Upper lobe of left lung (tissue), 4 donors: ENCODE measurements at regions not wholly inside any gene's neighbourhood (a gene's known extent, or its start where the extent isn't known, plus 50 kb on each side); places are given as distances from the start of the nearest gene placed in this dataset.

Experiments used
- POLR2A ChIP-seq, 4 donors: fragments of 450-650 bp; IDR thresholded peaks; one replicate each; pipeline ENCODE4 v1.5.1; 2016 to 2017; ENCODE audit warnings: antibody characterized with exemption in 4 of 4, mild to moderate bottlenecking in 2 of 4
- POLR2AphosphoS5 ChIP-seq, 2 donors: sonication (generic); formaldehyde crosslinking; IDR thresholded peaks; one replicate each; pipeline ENCODE4 v1.5.1; 2017; ENCODE audit warnings: antibody characterized with exemption in 2 of 2

GRCh38 chr2:180307096-180307495, 300.0 kb upstream of the CWC22 start:
- no peak for TF ChIP-seq POLR2A (IDR thresholded peaks at IDR 0.05)
- no peak for TF ChIP-seq POLR2AphosphoS5 (IDR thresholded peaks at IDR 0.05)
